SK-N-SH treated with all-trans-retinoic acid at 6 μM for 48 hours (cell line): ENCODE measurements at regions not wholly inside any gene's neighbourhood (a gene's known extent, or its start where the extent isn't known, plus 50 kb on each side); places are given as distances from the start of the nearest gene placed in this dataset.

Experiments used
- ATAC-seq: fragments of 200-7000 bp; cut with Tn5 transposase; 3 replicates; pipeline ENCODE4 v1.9.1; 2020; ENCODE audit warnings: mild to moderate bottlenecking, moderate library complexity
- ARNTL ChIP-seq: fragments of 450-650 bp; formaldehyde crosslinking; IDR thresholded peaks from 2 replicates; pipeline ENCODE4 v1.5.0; 2020; ENCODE audit warnings: low read depth, mild to moderate bottlenecking, moderate library complexity, borderline replicate concordance
- BACH2 ChIP-seq: fragments of 250-450 bp; sonication (Bioruptor Pico); IDR thresholded peaks from 2 replicates; pipeline ENCODE4 v1.9.0; 2021; ENCODE audit warnings: mild to moderate bottlenecking, borderline replicate concordance
- CSDC2 ChIP-seq: fragments of 250-450 bp; sonication (Bioruptor Pico); IDR thresholded peaks from 2 replicates; pipeline ENCODE4 v1.5.0; 2020; ENCODE audit warnings: mild to moderate bottlenecking, moderate library complexity
- ESRRG ChIP-seq: fragments of 250-450 bp; sonication (Bioruptor Pico); IDR thresholded peaks from 2 replicates; pipeline ENCODE4 v1.6.1; 2021; ENCODE audit warnings: mild to moderate bottlenecking
- GLIS3 ChIP-seq: fragments of 250-450 bp; sonication (Bioruptor Pico); IDR thresholded peaks from 2 replicates; pipeline ENCODE4 v1.5.0; 2020; ENCODE audit warnings: mild to moderate bottlenecking, moderate library complexity
- ISL1 ChIP-seq: fragments of 250-450 bp; sonication (Bioruptor Pico); IDR thresholded peaks from 2 replicates; pipeline ENCODE4 v2.1.2; 2022; ENCODE audit warnings: mild to moderate bottlenecking, moderate library complexity
- OSR1 ChIP-seq: fragments of 250-450 bp; sonication (Bioruptor Pico); IDR thresholded peaks from 2 replicates; pipeline ENCODE4 v1.8.0; 2022; ENCODE audit warnings: moderate library complexity, mild to moderate bottlenecking, inconsistent platforms
- PPARA ChIP-seq: fragments of 250-450 bp; sonication (Bioruptor Pico); IDR thresholded peaks from 2 replicates; pipeline ENCODE4 v1.5.0; 2020; ENCODE audit warnings: mild to moderate bottlenecking, borderline replicate concordance
- RARB ChIP-seq: fragments of 250-450 bp; sonication (Bioruptor Pico); IDR thresholded peaks from 2 replicates; pipeline ENCODE4 v1.8.0; 2021; ENCODE audit warnings: mild to moderate bottlenecking, moderate library complexity
- SNAI2 ChIP-seq: fragments of 250-450 bp; sonication (Bioruptor Pico); IDR thresholded peaks from 2 replicates; pipeline ENCODE4 v1.5.0; 2020; ENCODE audit warnings: mild to moderate bottlenecking, moderate library complexity
- TOX ChIP-seq: fragments of 250-450 bp; sonication (Bioruptor Pico); IDR thresholded peaks from 2 replicates; pipeline ENCODE4 v1.8.0; 2021; ENCODE audit warnings: mild to moderate bottlenecking, moderate library complexity, borderline replicate concordance
- ZC3H10 ChIP-seq: fragments of 250-450 bp; sonication (Bioruptor Pico); IDR thresholded peaks from 2 replicates; pipeline ENCODE4 v1.5.1; 2021; ENCODE audit warnings: mild to moderate bottlenecking, moderate library complexity
- ZFP3 ChIP-seq: fragments of 250-450 bp; sonication (Bioruptor Pico); IDR thresholded peaks from 2 replicates; pipeline ENCODE4 v1.5.0; 2020; ENCODE audit warnings: mild to moderate bottlenecking, moderate library complexity
- ZFP30 ChIP-seq: fragments of 450-650 bp; formaldehyde crosslinking; IDR thresholded peaks from 2 replicates; pipeline ENCODE4 v1.5.0; 2022; ENCODE audit warnings: mild to moderate bottlenecking, moderate library complexity
- ZNF565 ChIP-seq: fragments of 450-650 bp; formaldehyde crosslinking; conservative IDR thresholded peaks from 2 replicates; pipeline ENCODE4 v1.5.0; 2020; ENCODE audit warnings: low read depth, mild to moderate bottlenecking, moderate library complexity
- ZNF70 ChIP-seq: fragments of 450-650 bp; formaldehyde crosslinking; IDR thresholded peaks from 2 replicates; pipeline ENCODE4 v1.5.0; 2020; ENCODE audit warnings: mild to moderate bottlenecking, moderate library complexity
- ZNF8 ChIP-seq: fragments of 450-650 bp; formaldehyde crosslinking; IDR thresholded peaks from 2 replicates; pipeline ENCODE4 v1.5.0; 2020; ENCODE audit warnings: mild to moderate bottlenecking, moderate library complexity
- TF ChIP-seq, protein P1 (sequence below): fragments of 250-450 bp; sonication (Bioruptor Pico); IDR thresholded peaks from 2 replicates; pipeline ENCODE4 v1.8.0; 2021; ENCODE audit warnings: low read depth, mild to moderate bottlenecking, moderate library complexity, borderline replicate concordance
- TF ChIP-seq, protein P2 (sequence below): fragments of 250-450 bp; sonication (Bioruptor Pico); IDR thresholded peaks from 2 replicates; pipeline ENCODE4 v1.5.1; 2021; ENCODE audit warnings: mild to moderate bottlenecking, moderate library complexity
- TF ChIP-seq, protein P3 (sequence below): fragments of 250-450 bp; sonication (Bioruptor Pico); IDR thresholded peaks from 2 replicates; pipeline ENCODE4 v1.5.0; 2020; ENCODE audit warnings: mild to moderate bottlenecking, moderate library complexity
- TF ChIP-seq, protein P4 (sequence below): fragments of 250-450 bp; sonication (Bioruptor Pico); IDR thresholded peaks from 2 replicates; pipeline ENCODE4 v1.5.1; 2020; ENCODE audit warnings: low read depth, mild to moderate bottlenecking, moderate library complexity

DNA sequence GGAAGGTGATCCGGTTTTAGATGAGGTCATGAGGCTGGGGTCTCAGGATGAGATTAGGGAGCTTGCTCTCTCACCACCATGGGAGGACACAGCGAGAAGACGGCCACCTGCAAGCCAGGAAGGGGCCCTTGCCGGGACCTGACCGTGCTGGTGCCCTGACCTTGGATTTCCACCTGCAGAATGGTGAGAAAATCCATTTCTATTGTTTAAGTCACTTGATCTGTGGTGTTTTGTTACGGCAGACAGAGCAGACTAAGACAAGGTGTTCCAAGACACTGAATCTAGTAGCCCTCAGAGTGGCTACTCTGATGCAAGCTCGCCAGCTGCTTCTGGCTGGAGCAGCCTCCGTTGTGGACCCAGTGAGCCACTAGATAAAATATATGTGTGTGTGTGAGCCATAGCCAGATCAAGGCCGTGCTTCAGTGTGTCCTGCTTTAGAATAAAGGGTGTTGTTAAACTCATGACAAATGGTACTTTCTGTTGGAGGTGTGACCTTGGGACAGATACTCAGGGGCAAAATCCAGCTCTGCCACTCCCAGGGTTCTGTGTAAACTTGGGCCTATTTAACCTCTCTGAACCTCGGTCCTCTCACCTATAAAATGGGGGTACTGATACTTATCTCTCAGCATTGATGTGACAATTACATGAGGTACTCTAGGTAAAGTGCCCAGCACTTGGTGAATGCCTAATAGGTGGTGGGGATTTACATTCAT, 67.9 kb upstream of the STX18 start:
- TF ChIP-seq CSDC2 = no peak
- TF ChIP-seq GLIS3 (CRISPR knock-in tag) = no peak
- no peak for TF ChIP-seq SNAI2 (CRISPR knock-in tag)
- no peak for TF ChIP-seq ISL1 (CRISPR knock-in tag)
- TF ChIP-seq, protein P1, sequence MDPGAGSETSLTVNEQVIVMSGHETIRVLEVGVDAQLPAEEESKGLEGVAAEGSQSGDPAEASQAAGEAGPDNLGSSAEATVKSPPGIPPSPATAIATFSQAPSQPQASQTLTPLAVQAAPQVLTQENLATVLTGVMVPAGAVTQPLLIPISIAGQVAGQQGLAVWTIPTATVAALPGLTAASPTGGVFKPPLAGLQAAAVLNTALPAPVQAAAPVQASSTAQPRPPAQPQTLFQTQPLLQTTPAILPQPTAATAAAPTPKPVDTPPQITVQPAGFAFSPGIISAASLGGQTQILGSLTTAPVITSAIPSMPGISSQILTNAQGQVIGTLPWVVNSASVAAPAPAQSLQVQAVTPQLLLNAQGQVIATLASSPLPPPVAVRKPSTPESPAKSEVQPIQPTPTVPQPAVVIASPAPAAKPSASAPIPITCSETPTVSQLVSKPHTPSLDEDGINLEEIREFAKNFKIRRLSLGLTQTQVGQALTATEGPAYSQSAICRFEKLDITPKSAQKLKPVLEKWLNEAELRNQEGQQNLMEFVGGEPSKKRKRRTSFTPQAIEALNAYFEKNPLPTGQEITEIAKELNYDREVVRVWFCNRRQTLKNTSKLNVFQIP = no peak
- TF ChIP-seq ESRRG (CRISPR knock-in tag) = no peak
- no peak for TF ChIP-seq ARNTL (CRISPR knock-in tag)
- TF ChIP-seq, protein P2, sequence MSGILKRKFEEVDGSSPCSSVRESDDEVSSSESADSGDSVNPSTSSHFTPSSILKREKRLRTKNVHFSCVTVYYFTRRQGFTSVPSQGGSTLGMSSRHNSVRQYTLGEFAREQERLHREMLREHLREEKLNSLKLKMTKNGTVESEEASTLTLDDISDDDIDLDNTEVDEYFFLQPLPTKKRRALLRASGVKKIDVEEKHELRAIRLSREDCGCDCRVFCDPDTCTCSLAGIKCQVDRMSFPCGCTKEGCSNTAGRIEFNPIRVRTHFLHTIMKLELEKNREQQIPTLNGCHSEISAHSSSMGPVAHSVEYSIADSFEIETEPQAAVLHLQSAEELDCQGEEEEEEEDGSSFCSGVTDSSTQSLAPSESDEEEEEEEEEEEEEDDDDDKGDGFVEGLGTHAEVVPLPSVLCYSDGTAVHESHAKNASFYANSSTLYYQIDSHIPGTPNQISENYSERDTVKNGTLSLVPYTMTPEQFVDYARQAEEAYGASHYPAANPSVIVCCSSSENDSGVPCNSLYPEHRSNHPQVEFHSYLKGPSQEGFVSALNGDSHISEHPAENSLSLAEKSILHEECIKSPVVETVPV (CRISPR knock-in tag) = no peak
- TF ChIP-seq PPARA = no peak
- TF ChIP-seq BACH2 (CRISPR knock-in tag) = no peak
- TF ChIP-seq ZNF8 (CRISPR knock-in tag) = no peak
- TF ChIP-seq RARB (CRISPR knock-in tag) = no peak
- ATAC-seq = no peak

DNA sequence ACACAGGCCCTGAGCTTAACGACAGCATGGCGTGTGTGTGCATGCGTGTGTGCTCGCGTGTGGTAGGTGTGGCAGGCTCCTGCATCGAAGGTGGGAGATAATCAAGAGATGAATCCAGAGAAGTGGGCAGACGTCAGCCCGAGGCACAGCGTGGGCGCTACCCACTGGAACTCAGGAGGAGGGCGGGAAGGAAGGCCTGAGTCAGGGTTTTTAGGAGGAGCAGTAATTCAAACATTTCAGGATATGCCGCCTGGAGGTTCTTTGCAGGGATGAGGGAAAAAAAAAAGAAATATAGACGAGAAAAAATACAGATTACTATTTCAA, 66.3 kb upstream of the STX18 start:
- TF ChIP-seq, protein P3, sequence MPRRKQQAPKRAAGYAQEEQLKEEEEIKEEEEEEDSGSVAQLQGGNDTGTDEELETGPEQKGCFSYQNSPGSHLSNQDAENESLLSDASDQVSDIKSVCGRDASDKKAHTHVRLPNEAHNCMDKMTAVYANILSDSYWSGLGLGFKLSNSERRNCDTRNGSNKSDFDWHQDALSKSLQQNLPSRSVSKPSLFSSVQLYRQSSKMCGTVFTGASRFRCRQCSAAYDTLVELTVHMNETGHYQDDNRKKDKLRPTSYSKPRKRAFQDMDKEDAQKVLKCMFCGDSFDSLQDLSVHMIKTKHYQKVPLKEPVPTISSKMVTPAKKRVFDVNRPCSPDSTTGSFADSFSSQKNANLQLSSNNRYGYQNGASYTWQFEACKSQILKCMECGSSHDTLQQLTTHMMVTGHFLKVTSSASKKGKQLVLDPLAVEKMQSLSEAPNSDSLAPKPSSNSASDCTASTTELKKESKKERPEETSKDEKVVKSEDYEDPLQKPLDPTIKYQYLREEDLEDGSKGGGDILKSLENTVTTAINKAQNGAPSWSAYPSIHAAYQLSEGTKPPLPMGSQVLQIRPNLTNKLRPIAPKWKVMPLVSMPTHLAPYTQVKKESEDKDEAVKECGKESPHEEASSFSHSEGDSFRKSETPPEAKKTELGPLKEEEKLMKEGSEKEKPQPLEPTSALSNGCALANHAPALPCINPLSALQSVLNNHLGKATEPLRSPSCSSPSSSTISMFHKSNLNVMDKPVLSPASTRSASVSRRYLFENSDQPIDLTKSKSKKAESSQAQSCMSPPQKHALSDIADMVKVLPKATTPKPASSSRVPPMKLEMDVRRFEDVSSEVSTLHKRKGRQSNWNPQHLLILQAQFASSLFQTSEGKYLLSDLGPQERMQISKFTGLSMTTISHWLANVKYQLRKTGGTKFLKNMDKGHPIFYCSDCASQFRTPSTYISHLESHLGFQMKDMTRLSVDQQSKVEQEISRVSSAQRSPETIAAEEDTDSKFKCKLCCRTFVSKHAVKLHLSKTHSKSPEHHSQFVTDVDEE (CRISPR knock-in tag) = no peak
- TF ChIP-seq, protein P1 = no peak
- TF ChIP-seq OSR1 (CRISPR knock-in tag) (no peak), PPARA (no peak), ZNF70 (CRISPR knock-in tag) (no peak), ZFP30 (CRISPR knock-in tag) (no peak), ZNF8 (CRISPR knock-in tag) (no peak), ZC3H10 (CRISPR knock-in tag) (no peak), ARNTL (CRISPR knock-in tag) (no peak), RARB (CRISPR knock-in tag) (no peak), BACH2 (CRISPR knock-in tag) (no peak), GLIS3 (CRISPR knock-in tag) (no peak), TOX (CRISPR knock-in tag) (no peak), SNAI2 (CRISPR knock-in tag) (no peak), CSDC2 (no peak), ZNF565 (CRISPR knock-in tag) (no peak), ZFP3 (CRISPR knock-in tag) (no peak)
- TF ChIP-seq, protein P2 (CRISPR knock-in tag) = no peak
- TF ChIP-seq, protein P4, sequence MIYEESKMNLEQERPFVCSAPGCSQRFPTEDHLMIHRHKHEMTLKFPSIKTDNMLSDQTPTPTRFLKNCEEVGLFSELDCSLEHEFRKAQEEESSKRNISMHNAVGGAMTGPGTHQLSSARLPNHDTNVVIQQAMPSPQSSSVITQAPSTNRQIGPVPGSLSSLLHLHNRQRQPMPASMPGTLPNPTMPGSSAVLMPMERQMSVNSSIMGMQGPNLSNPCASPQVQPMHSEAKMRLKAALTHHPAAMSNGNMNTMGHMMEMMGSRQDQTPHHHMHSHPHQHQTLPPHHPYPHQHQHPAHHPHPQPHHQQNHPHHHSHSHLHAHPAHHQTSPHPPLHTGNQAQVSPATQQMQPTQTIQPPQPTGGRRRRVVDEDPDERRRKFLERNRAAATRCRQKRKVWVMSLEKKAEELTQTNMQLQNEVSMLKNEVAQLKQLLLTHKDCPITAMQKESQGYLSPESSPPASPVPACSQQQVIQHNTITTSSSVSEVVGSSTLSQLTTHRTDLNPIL (CRISPR knock-in tag) = no peak
- TF ChIP-seq, all 23 proteins: peak for 0
- no peak for ATAC-seq
